ENCODE measurements at regions not wholly inside any gene's neighbourhood (a gene's known extent, or its start where the extent isn't known, plus 50 kb on each side); places are given as distances from the start of the nearest gene placed in this dataset.
A peak's percentile ranks its signal among the peaks of the same experiment; 100 is the strongest.

DNA sequence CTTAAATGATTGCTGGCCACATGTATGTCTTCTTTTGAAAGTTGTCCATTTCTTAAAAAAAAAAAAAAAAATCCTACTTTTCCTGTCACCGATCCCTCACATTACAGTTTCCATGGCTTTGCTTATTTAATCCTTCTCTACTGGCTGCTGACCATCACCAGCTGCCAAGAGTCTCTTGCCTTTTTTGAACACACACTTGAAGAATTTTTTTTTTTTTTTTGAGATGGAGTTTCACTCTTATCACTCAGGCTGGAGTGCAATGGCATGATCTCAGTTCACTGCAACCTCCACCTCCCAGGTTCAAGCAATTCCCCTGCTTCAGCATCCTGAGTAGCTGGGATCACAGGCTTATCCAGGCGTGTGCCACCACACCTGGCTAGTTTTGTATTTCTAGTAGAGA lies 134.0 kb downstream of the ANXA5 start:
- ChIA-PET CTCF (no interaction called here), POLR2A (interaction anchor here (0.6 kb wide), 1 partner anchor 93 kb away, joined by 4 read pairs; no protein-coding TSS in a partner anchor)
- H3K4me3 Mint-ChIP-seq = no peak overlapping the region
- no peaks in the 10 kb centered on the region for H3K4me1 Mint-ChIP-seq
- DNase-seq = no peak
- H3K27ac Mint-ChIP-seq = no peak overlapping the region
- no peaks in the 10 kb centered on the region for H3K9me3 Mint-ChIP-seq
- no peaks in the 10 kb centered on the region for H3K36me3 Mint-ChIP-seq (ENCODE audit: low read depth)
- H3K27me3 Mint-ChIP-seq = peaks cover 23% of the 10 kb centered on the region

- H3K4me1 Mint-ChIP-seq = no peaks in the 10 kb centered on the region
- peaks cover 20% of the 10 kb centered on the region for H3K27me3 Mint-ChIP-seq
- CTCF ChIA-PET = no interaction called here
- no peak overlapping the region for H3K27ac Mint-ChIP-seq
- no peak for DNase-seq
- no peak overlapping the region for H3K4me3 Mint-ChIP-seq
- no peaks in the 10 kb centered on the region for H3K36me3 Mint-ChIP-seq (ENCODE audit: low read depth)
- no peaks in the 10 kb centered on the region for H3K9me3 Mint-ChIP-seq
- POLR2A ChIA-PET = no interaction called here
These were observed 141.3 kb downstream of the ANXA5 start for GRCh38 chr4:121555315-121556107.

DNA sequence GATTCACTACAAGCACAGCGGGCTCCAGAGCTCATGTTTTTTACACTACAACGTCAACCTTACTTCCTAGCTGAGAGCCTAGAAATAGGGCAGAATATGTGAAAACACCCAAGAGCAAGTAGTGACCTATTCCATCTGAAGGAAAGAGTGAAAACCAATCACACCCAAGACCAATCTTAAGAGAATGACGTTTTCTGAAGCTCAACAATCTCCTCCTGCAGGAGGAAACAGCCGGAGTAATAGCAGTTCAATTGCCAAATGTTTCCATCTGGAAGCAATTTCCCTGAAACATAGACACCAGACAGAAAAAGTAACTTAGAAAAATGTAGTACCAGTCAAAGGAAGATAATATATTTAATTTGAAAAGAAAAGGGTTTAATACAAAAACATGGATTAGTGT lies 142.4 kb downstream of the ANXA5 start:
- ChIA-PET CTCF (no interaction called here), POLR2A (no interaction called here)
- Mint-ChIP-seq H3K9me3 (no peaks in the 10 kb centered on the region), H3K4me3 (no peak overlapping the region), H3K27ac (no peak overlapping the region), H3K36me3 (ENCODE audit: low read depth) (no peaks in the 10 kb centered on the region), H3K4me1 (no peaks in the 10 kb centered on the region), H3K27me3 (peaks cover 19% of the 10 kb centered on the region)
- DNase-seq = no peak

- Mint-ChIP-seq H3K27me3 (peaks cover 33% of the 10 kb centered on the region), H3K36me3 (ENCODE audit: low read depth) (no peaks in the 10 kb centered on the region), H3K27ac (no peak overlapping the region), H3K4me1 (no peaks in the 10 kb centered on the region), H3K4me3 (no peak overlapping the region), H3K9me3 (no peaks in the 10 kb centered on the region)
- no peak for DNase-seq
- POLR2A ChIA-PET = no interaction called here
- CTCF ChIA-PET = no interaction called here
These were observed 144.9 kb downstream of the ANXA5 start for GRCh38 chr4:121551881-121552280.

DNA sequence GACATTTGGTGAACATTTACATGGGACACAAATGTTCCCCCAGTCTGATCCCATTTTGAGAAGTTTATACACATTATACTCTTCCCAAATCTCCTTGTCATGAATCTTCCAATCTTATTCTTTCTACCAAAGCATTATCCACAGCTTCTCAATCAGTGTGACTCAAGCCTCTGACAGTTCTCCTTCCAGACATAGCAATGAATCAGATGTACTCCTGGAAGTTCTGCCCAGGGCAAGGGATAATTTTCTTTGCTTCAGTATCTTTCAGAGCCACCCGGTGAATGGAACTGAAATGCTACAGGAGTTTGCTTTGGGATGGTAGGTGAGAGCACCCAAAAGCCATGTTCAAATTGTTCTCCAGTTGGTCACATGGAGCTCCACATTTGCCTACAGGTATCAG lies 145.5 kb downstream of the ANXA5 start:
- Mint-ChIP-seq H3K4me1 (no peaks in the 10 kb centered on the region), H3K4me3 (no peak overlapping the region), H3K27ac (no peak overlapping the region), H3K36me3 (ENCODE audit: low read depth) (no peaks in the 10 kb centered on the region), H3K27me3 (peaks cover 32% of the 10 kb centered on the region), H3K9me3 (no peaks in the 10 kb centered on the region)
- ChIA-PET POLR2A (no interaction called here), CTCF (no interaction called here)
- DNase-seq = no peak

DNA sequence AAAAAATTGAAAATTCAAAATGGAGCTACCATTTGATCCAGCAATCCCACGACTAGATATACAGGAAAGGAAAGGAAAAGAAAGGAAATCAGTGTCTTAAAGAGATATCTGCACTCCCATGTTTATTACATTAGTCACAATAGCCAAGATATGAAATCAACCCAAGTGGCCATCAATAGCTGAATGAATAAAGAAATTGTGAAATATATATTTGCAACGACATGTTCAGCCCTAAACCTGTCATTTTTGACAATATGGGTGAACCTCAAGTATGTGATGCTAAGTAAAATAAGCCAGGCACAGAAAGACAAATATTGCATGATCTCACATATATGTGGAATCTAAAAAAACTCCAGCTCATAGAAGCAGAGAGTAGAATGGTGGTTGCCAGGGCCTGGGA lies 155.1 kb downstream of the ANXA5 start:
- DNase-seq = no peak
- Mint-ChIP-seq H3K4me1 (peaks cover 2% of the 10 kb centered on the region), H3K4me3 (no peak overlapping the region), H3K36me3 (ENCODE audit: low read depth) (no peaks in the 10 kb centered on the region), H3K27ac (no peak overlapping the region), H3K27me3 (peaks cover 24% of the 10 kb centered on the region), H3K9me3 (no peaks in the 10 kb centered on the region)
- ChIA-PET POLR2A (no interaction called here), CTCF (no interaction called here)

- DNase-seq = no peak
- Mint-ChIP-seq H3K9me3 (no peaks in the 10 kb centered on the region), H3K4me1 (peaks cover 8% of the 10 kb centered on the region), H3K4me3 (no peak overlapping the region), H3K36me3 (ENCODE audit: low read depth) (no peaks in the 10 kb centered on the region), H3K27me3 (peaks cover 41% of the 10 kb centered on the region), H3K27ac (no peak overlapping the region)
- ChIA-PET CTCF (interaction anchor here (0.9 to 1.2 kb wide), 2 partner anchors 25 to 73 kb away, joined by 3 to 4 read pairs; no protein-coding TSS in a partner anchor), POLR2A (no interaction called here)
These were observed 154.5 kb upstream of the QRFPR start for GRCh38 chr4:121535351-121535750.

DNA sequence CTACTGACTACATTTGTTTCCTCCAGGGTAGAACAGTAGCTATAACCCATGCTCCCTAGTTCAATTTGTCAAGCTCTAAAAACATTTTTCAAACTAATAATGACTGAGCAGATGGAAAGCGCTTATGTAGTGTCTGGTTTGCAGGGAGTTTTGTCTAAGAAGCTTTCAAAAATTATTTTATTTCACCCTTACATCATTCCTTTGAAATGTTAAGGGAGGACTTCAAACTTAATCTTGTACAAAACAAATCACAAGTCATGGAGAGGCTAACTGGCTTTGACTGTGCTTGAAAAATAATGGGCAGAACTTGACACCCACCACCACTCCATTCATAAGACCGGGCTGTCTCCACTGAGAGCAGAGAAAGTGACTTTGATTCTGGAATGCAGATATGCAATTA lies 153.4 kb upstream of the QRFPR start:
- Mint-ChIP-seq H3K4me3 (no peak overlapping the region), H3K27me3 (peaks cover 44% of the 10 kb centered on the region), H3K9me3 (no peaks in the 10 kb centered on the region), H3K36me3 (ENCODE audit: low read depth) (no peaks in the 10 kb centered on the region), H3K27ac (no peak overlapping the region), H3K4me1 (peaks cover 8% of the 10 kb centered on the region)
- no peak for DNase-seq
- ChIA-PET CTCF (no interaction called here), POLR2A (no interaction called here)

DNA sequence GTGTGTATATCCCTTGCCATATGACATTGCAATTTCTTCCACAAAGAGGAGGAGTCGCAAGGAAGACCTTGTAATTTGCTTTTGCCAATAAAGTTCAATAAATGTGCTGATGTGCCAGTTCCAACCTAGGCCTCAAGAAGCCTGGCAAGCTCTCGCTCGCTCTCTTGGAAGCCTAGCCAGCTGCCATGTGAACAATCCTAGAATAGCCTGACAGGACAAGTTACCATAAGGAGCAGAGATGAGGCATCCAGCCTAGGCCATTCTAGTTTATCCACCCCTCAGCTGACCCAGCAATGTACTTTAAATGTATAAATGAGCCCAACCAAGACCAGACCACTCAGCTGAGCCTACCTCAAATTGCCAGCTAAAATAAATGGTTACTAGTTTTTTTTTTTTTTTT lies 145.7 kb upstream of the QRFPR start:
- POLR2A ChIA-PET = no interaction called here
- Mint-ChIP-seq H3K9me3 (no peaks in the 10 kb centered on the region), H3K36me3 (ENCODE audit: low read depth) (no peaks in the 10 kb centered on the region), H3K4me1 (no peaks in the 10 kb centered on the region), H3K27me3 (peaks cover 48% of the 10 kb centered on the region), H3K4me3 (no peak overlapping the region), H3K27ac (no peak overlapping the region)
- CTCF ChIA-PET = no interaction called here
- DNase-seq = no peak

DNA sequence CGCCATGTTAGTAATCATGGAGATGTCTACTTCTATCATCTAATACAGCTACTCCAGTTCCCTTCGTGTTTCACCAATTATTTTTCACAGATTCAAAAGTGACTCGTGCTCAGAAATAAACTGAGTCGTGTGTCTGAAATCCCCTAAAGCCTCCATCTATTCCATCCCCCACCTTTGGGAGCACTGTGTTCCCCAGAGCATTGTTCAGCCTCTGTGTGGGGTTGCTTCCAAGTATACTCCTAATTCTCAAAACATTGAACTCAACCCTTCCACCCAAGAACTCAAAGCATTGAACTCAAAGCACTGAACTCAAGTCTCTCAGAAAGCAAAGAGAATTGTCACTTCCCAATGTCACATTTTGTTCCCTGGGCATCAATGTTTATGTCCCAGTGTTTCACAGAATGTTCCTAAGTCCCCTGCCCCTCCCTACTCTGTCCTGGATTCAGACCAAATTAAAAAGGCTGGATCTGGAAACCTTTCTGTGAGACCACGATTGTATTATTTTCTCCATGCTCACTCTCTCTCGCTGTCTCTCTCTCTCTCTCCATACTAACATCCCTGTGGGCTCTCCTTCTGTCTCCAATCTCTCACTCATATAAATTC lies 138.5 kb upstream of the QRFPR start:
- H3K27ac Mint-ChIP-seq = no peak overlapping the region
- no peaks in the 10 kb centered on the region for H3K4me1 Mint-ChIP-seq
- H3K4me3 Mint-ChIP-seq = no peak overlapping the region
- H3K27me3 Mint-ChIP-seq = peaks cover 30% of the 10 kb centered on the region
- no peaks in the 10 kb centered on the region for H3K36me3 Mint-ChIP-seq (ENCODE audit: low read depth)
- DNase-seq = no peak
- POLR2A ChIA-PET = no interaction called here
- H3K9me3 Mint-ChIP-seq = no peaks in the 10 kb centered on the region
- CTCF ChIA-PET = no interaction called here

DNA sequence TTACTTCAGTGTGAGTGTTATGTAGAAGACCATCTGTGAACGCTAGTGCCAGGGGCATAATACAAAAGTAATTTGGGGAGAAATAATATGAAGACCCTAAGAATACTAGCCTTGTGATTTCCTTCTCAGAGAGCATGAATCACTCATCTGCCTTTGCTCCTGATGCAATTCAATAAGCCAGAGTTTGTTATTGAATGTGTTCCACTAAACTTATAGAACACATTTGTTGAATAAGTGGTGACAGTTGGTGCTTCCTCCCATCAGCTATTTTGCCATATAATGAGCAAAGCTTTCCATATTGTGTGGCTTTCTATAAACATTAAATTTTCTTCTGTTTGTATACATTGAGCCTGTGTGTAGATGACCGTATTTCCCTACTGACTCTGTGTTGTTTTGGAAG lies 136.4 kb upstream of the QRFPR start:
- CTCF ChIA-PET = no interaction called here
- H3K4me1 Mint-ChIP-seq = no peaks in the 10 kb centered on the region
- DNase-seq = no peak

DNA sequence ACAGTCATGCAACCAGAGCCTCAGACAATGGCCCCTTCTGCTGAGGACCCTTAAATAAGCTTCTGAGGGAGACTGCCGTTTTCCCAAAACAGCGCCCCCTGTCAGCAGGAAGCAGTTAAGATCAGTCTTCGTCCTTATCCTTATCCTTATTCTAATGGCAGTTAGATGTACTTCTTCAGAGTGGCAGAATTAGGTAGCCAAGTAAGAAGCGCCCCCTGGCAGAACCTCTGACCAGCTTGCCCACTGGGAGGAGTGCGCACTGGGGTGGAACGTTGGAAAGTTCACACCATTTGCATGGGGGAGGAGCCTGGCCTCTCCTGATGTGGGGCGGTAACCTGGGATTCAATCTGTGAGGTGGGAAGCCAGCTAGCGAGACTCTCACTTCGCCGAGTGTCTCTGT lies 133.6 kb upstream of the QRFPR start:
- Mint-ChIP-seq H3K27me3 (peaks cover 19% of the 10 kb centered on the region), H3K36me3 (ENCODE audit: low read depth) (no peaks in the 10 kb centered on the region), H3K9me3 (no peaks in the 10 kb centered on the region), H3K27ac (no peak overlapping the region), H3K4me1 (peaks cover 20% of the 10 kb centered on the region), H3K4me3 (no peak overlapping the region)
- ChIA-PET POLR2A (no interaction called here), CTCF (no interaction called here)
- no peak for DNase-seq

More for the DNA sequence above, 136.4 kb upstream of the QRFPR start:
- H3K27me3 Mint-ChIP-seq = peaks cover 16% of the 10 kb centered on the region
- no peak overlapping the region for H3K27ac Mint-ChIP-seq
- H3K9me3 Mint-ChIP-seq = no peaks in the 10 kb centered on the region
- H3K36me3 Mint-ChIP-seq (ENCODE audit: low read depth) = no peaks in the 10 kb centered on the region
- H3K4me3 Mint-ChIP-seq = no peak overlapping the region
- POLR2A ChIA-PET = no interaction called here

DNA sequence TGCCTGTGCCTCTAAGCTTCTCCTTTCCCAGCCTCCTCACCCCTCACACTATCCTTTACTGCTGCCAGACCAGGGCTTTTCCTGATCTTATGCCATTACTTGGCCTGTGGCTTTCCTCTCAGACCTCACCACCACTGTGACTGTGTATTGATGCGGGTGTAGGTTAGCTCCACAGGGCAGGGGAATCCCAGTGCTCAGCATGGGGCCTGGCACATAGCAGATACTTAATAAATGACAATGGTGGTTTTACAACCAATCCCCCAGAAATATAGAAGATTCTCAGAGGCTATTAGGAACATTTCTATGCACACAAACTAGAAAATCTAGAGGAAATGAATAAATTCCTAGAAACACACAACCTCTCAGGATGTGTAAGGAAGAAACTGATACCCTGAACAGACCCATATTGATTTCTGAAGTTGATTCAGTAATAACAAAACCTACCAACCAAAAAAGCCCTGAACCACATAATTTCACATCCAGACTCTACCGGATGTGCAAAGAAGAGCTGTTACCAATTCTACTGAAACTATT lies 129.6 kb upstream of the QRFPR start:
- H3K27ac Mint-ChIP-seq = peak overlapping the region; percentile 51
- H3K4me1 Mint-ChIP-seq = peaks cover 21% of the 10 kb centered on the region
- peaks cover 17% of the 10 kb centered on the region for H3K27me3 Mint-ChIP-seq
- ChIA-PET POLR2A (no interaction called here), CTCF (interaction anchor here (0.7 to 1.0 kb wide), 2 partner anchors 25 to 48 kb away, joined by 3 read pairs; no protein-coding TSS in a partner anchor)
- no peaks in the 10 kb centered on the region for H3K9me3 Mint-ChIP-seq
- no peak overlapping the region for H3K4me3 Mint-ChIP-seq
- H3K36me3 Mint-ChIP-seq (ENCODE audit: low read depth) = no peaks in the 10 kb centered on the region
- DNase-seq = peak; percentile 24

All from activated CD4-positive, alpha-beta memory T cell treated with anti-CD3 and anti-CD28 coated beads, Interleukin-2, amount 10 ng/mL, durations not matched to agents 7 days and 5 days (primary cell).